CD14-positive monocyte (primary cell): ENCODE measurements at regions not wholly inside any gene's neighbourhood (a gene's known extent, or its start where the extent isn't known, plus 50 kb on each side); places are given as distances from the start of the nearest gene placed in this dataset.
A peak's percentile ranks its signal among the peaks of the same experiment; 100 is the strongest.

ENCODE experiments used
- DNase-seq, 3 donors: peaks; one replicate each; pipeline ENCODE4 v3.0.0-alpha.2; 2011 to 2022
- H2AFZ ChIP-seq: 2 replicates; pipeline ENCODE4 v1.6.0; 2012; ENCODE audit warnings: mild to moderate bottlenecking, low read depth, low read length, inconsistent platforms; ENCODE audit not compliant: insufficient read depth, poor library complexity, severe bottlenecking
- H3K27ac ChIP-seq, 2 donors: 1 replicate in 1 of 2; 2 replicates in 1 of 2; pipeline ENCODE4 v1.5.1; 2012 to 2013; ENCODE audit warnings: low read length in 2 of 2, control low read depth in 1 of 2, inconsistent platforms in 1 of 2, low read depth in 1 of 2, mild to moderate bottlenecking in 1 of 2
- H3K27me3 ChIP-seq, 2 donors: one replicate each; pipeline versions ENCODE4 v1.6.0 to v1.6.1; 2011 to 2013; ENCODE audit warnings: low read length in 2 of 2; ENCODE audit not compliant: control insufficient read depth in 2 of 2, insufficient read depth in 2 of 2
- H3K36me3 ChIP-seq, 2 donors: replicated peaks in 1 of 2; 1 replicate in 1 of 2; 2 replicates in 1 of 2; pipeline versions ENCODE4 v1.5.1 to v1.6.1; 2012 to 2013; ENCODE audit warnings: low read length in 2 of 2, control low read depth in 1 of 2, inconsistent platforms in 1 of 2, mild to moderate bottlenecking in 1 of 2; ENCODE audit not compliant: insufficient read depth in 2 of 2, control insufficient read depth in 1 of 2
- H3K4me1 ChIP-seq, 2 donors: 1 replicate in 1 of 2; 2 replicates in 1 of 2; pipeline versions ENCODE4 v1.5.1 to v1.6.1; 2012 to 2013; ENCODE audit warnings: low read length in 2 of 2, control low read depth in 1 of 2, inconsistent platforms in 1 of 2, mild to moderate bottlenecking in 1 of 2, moderate library complexity in 1 of 2; ENCODE audit not compliant: insufficient read depth in 2 of 2, control insufficient read depth in 1 of 2
- H3K4me2 ChIP-seq: replicated peaks from 2 replicates; pipeline ENCODE3; 2012; ENCODE audit warnings: low read length, moderate library complexity, mild to moderate bottlenecking; ENCODE audit not compliant: poor library complexity, severe bottlenecking; ENCODE audit errors: extremely low read depth
- H3K4me3 ChIP-seq, 3 experiments: fragments of 200-600 bp in 1 of 3; sonication (generic) in 1 of 3; replicated peaks in 1 of 3; 1 replicate in 2 of 3; 2 replicates in 1 of 3; pipeline ENCODE4 v1.5.1; 2011 to 2013; ENCODE audit warnings: low read length in 3 of 3, mild to moderate bottlenecking in 3 of 3, control low read depth in 2 of 3, low read depth in 2 of 3, inconsistent platforms in 1 of 3, moderate library complexity in 1 of 3
- H3K79me2 ChIP-seq: 2 replicates; pipeline ENCODE4 v1.6.0; 2012; ENCODE audit warnings: mild to moderate bottlenecking, control low read depth, inconsistent platforms, low read length, moderate library complexity; ENCODE audit not compliant: insufficient read depth
- H3K9ac ChIP-seq: 2 replicates; pipeline ENCODE4 v1.6.0; 2017; ENCODE audit warnings: low read length, mild to moderate bottlenecking; ENCODE audit not compliant: insufficient read depth, poor library complexity, severe bottlenecking
- H3K9me3 ChIP-seq, 2 donors: replicated peaks in 1 of 2; 1 replicate in 1 of 2; 2 replicates in 1 of 2; pipeline versions ENCODE4 v1.5.1 to v1.6.1; 2012 to 2013; ENCODE audit warnings: low read length in 2 of 2, control low read depth in 1 of 2; ENCODE audit not compliant: control insufficient read depth in 1 of 2, insufficient read depth in 1 of 2
- H4K20me1 ChIP-seq: 2 replicates; pipeline ENCODE4 v1.6.0; 2012; ENCODE audit warnings: mild to moderate bottlenecking, low read length, control low read depth, moderate library complexity; ENCODE audit not compliant: insufficient read depth
- H3K27ac Mint-ChIP-seq, 7 donors: one replicate each; pipeline ENCODE4 v1.8.0; 2020; ENCODE audit warnings: mild to moderate bottlenecking in 7 of 7, mixed read lengths in 7 of 7, moderate library complexity in 6 of 7, inconsistent platforms in 2 of 7
- H3K27me3 Mint-ChIP-seq, 3 donors: one replicate each; pipeline ENCODE4 v1.8.0; 2021 to 2022; ENCODE audit warnings: low read depth in 3 of 3, mild to moderate bottlenecking in 3 of 3, mixed read lengths in 3 of 3, moderate library complexity in 3 of 3, inconsistent platforms in 1 of 3
- H3K36me3 Mint-ChIP-seq, 2 donors: one replicate each; pipeline ENCODE4 v1.8.0; 2020; ENCODE audit warnings: mixed read lengths in 2 of 2, inconsistent platforms in 1 of 2, mild to moderate bottlenecking in 1 of 2
- H3K4me1 Mint-ChIP-seq: one replicate; pipeline ENCODE4 v1.8.0; 2020; ENCODE audit warnings: mild to moderate bottlenecking, mixed read lengths
- H3K4me3 Mint-ChIP-seq, 2 donors: one replicate each; pipeline ENCODE4 v1.8.0; 2020; ENCODE audit warnings: mild to moderate bottlenecking in 2 of 2, mixed read lengths in 2 of 2, moderate library complexity in 1 of 2
- H3K9me3 Mint-ChIP-seq, 7 donors: one replicate each; pipeline ENCODE4 v1.8.0; 2020 to 2022; ENCODE audit warnings: mixed read lengths in 7 of 7, mild to moderate bottlenecking in 6 of 7, moderate library complexity in 6 of 7, inconsistent platforms in 2 of 7
- WGBS: methylation state at CpG from one replicate; pipeline ENCODE4 v1.1.5; 2013; ENCODE audit warnings: missing lambda C conversion rate; ENCODE audit not compliant: insufficient coverage; 5-methylcytosine and 5-hydroxymethylcytosine counted together
- intact Hi-C, 2 donors: fragments of 100-400 bp; cut with micrococcal nuclease; formaldehyde crosslinking; loops; one replicate each; pipeline versions ENCODE4 v1.15.0 to v1.15.1; 2023
- TF ChIP-seq, protein P1 (sequence below): fragments of 200-600 bp; IDR thresholded peaks from one replicate; pipeline ENCODE4 v1.8.0; 2022; ENCODE audit warnings: antibody characterized with exemption, mild to moderate bottlenecking

DNA sequence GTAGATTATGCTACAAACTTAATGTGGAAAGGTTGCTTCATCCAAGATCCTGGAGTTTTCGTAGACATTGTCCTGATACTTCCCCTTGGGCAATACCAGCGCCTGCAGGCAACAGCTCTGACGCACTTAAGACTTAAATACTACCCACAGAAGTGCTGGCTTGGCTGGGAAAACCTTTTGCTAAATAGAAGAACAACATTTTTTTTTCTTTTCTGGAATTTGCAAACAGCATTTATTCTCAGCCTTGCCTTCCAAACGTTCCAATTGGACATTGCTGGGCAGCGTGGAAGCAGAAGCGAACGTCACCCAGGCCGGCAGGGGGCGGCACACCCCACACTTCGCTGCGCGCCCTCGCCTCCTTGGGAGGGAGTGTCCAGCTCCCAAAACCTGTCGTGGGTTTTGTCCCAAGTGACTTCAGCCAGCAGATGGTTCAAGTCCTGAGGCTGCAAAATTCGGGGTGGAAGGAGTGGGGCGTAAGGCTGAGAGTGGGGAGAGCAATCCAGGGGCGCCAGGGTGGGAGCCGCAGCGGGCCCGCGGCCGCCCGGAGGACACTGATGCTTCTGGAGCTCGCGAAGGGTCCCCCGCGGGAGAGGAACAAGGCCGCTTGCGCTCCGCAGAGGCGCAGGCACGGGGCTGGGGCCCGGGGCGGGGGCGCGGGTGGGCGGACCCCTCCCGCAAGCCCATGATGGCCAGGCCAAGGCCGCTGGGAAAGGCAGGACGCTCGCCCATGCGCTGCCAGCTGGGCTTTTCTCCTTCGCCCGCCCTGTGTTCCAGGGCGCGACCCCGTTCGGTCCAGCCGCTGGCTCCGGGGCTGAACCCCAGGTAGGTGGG, 60.8 kb upstream of the MAP3K4 start:
- Histone ChIP-seq H3K27me3 (peaks cover 8 to 11% of the 10 kb centered on the region in 2 donors), H3K9ac (peak overlapping the region; percentile 21), H3K79me2 (no peaks in the 10 kb centered on the region), H3K4me2 (peak overlapping the region; percentile 65), H3K4me1 (peaks cover 8 to 10% of the 10 kb centered on the region in 2 donors), H4K20me1 (no peaks in the 10 kb centered on the region), H2AFZ (peak overlapping the region; percentile 59), H3K36me3 (no peaks in the 10 kb centered on the region), H3K9me3 (no peaks in the 10 kb centered on the region), H3K27ac (no peak overlapping the region), H3K4me3 (peak overlapping the region in 1 of 3 experiments; percentile 57)
- WGBS = 2% methylated on average over 47 of the region's 50 CpGs
- TF ChIP-seq, protein P1, sequence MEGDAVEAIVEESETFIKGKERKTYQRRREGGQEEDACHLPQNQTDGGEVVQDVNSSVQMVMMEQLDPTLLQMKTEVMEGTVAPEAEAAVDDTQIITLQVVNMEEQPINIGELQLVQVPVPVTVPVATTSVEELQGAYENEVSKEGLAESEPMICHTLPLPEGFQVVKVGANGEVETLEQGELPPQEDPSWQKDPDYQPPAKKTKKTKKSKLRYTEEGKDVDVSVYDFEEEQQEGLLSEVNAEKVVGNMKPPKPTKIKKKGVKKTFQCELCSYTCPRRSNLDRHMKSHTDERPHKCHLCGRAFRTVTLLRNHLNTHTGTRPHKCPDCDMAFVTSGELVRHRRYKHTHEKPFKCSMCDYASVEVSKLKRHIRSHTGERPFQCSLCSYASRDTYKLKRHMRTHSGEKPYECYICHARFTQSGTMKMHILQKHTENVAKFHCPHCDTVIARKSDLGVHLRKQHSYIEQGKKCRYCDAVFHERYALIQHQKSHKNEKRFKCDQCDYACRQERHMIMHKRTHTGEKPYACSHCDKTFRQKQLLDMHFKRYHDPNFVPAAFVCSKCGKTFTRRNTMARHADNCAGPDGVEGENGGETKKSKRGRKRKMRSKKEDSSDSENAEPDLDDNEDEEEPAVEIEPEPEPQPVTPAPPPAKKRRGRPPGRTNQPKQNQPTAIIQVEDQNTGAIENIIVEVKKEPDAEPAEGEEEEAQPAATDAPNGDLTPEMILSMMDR = peak; percentile 88
- Mint-ChIP-seq H3K27ac (peak overlapping the region in 3 of 7 donors; percentile 19 to 46 (median 45)), H3K27me3 (peaks cover 11 to 29% (median 15%) of the 10 kb centered on the region in 3 donors), H3K9me3 (no peaks in the 10 kb centered on the region), H3K36me3 (no peaks in the 10 kb centered on the region), H3K4me1 (peaks cover 7% of the 10 kb centered on the region), H3K4me3 (peak overlapping the region; percentile 58 to 82)
- intact Hi-C loops = loop anchor here in 1 of 2 donors (2.0 kb wide), 1 partner anchor 442 kb away; no protein-coding TSS in a partner anchor
- DNase-seq = peak; percentile 31 to 52 (median 35)

DNA sequence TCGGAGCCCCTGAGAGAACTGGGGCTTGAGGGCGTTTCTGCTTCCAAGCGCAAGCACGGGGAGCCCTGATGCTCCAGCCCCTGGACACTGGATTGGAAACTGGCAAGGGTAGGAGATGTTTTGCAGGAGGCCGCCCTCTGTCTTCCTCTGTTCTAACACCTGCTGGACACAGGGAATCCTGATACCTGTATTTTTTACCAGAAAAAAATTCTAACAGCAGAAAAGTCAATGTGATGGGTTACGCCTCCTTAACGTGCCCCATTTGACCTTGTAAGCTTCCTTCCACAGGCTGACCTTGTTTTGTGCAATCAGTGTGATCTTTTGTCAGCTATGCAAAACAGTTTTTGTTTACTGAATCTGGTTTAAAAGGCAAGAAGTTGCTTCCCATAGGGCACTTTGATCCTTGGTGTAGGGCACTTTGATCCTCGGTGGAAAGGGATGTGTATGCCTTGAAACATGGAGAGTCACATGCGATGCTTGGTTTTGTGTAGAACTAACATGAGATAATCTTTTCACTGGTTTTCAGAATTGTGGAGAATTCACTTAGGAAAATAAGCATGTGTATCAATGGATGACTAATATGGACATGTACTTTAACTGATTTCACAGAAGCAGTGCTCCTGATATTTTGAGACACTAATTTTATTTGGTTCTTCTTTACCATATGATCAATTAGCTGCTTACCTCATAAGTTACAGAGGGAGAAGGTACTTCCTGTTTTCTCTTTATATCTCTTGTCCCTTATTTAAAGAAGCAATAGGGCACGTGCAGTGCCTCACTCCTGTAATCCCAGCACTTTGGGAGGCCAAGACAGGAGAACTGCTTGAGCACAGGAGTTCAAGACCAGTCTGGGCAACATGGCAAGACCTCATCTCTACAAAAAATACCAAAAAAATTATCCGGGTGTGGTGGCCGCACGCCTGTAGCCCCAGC, 59.9 kb upstream of the MAP3K4 start:
- Histone ChIP-seq H4K20me1 (no peaks in the 10 kb centered on the region), H3K4me3 (no peak overlapping the region), H3K79me2 (no peaks in the 10 kb centered on the region), H3K36me3 (no peaks in the 10 kb centered on the region), H3K9me3 (no peaks in the 10 kb centered on the region), H2AFZ (peak overlapping the region; percentile 59), H3K27me3 (peaks cover 8 to 11% of the 10 kb centered on the region in 2 donors), H3K4me2 (peak overlapping the region; percentile 65), H3K27ac (no peak overlapping the region), H3K9ac (no peak overlapping the region), H3K4me1 (peaks cover 8 to 10% of the 10 kb centered on the region in 2 donors)
- peak overlapping the region in 1 of 2 donors; percentile 66 for H3K4me3 Mint-ChIP-seq
- DNase-seq = no peak
- TF ChIP-seq, protein P1 = no peak
- 20% methylated on average over 3 of the region's 13 CpGs for WGBS
- H3K27ac Mint-ChIP-seq = no peak overlapping the region
- H3K36me3 Mint-ChIP-seq = no peaks in the 10 kb centered on the region
- peaks cover 7% of the 10 kb centered on the region for H3K4me1 Mint-ChIP-seq
- peaks cover 11 to 29% (median 20%) of the 10 kb centered on the region in 3 donors for H3K27me3 Mint-ChIP-seq
- intact Hi-C loops = loop anchor here in 1 of 2 donors (2.0 kb wide), 1 partner anchor 441 kb away; no protein-coding TSS in a partner anchor
- peaks cover 0 to 2% (median 0%) of the 10 kb centered on the region in 7 donors for H3K9me3 Mint-ChIP-seq
